Neural cell (in vitro differentiated cells): ENCODE measurements at regions not wholly inside any gene's neighbourhood (a gene's known extent, or its start where the extent isn't known, plus 50 kb on each side); places are given as distances from the start of the nearest gene placed in this dataset.

Experiments used
- EP300 ChIP-seq: fragments of 450-650 bp; conservative IDR thresholded peaks from 2 replicates; pipeline ENCODE4 v1.6.1; 2014; ENCODE audit warnings: antibody characterized with exemption, mild to moderate bottlenecking, moderate library complexity; ENCODE audit not compliant: poor library complexity, severe bottlenecking
- EZH2 ChIP-seq: fragments of 200-600, 300-800 bp; shearing (Covaris generic), sonication (generic); IDR thresholded peaks from 2 replicates; pipeline ENCODE4 v1.6.1; 2014; ENCODE audit warnings: antibody characterized with exemption, low read length, borderline replicate concordance, mild to moderate bottlenecking; ENCODE audit not compliant: insufficient read depth, poor library complexity, severe bottlenecking
- MXI1 ChIP-seq: fragments of 450-650 bp; conservative IDR thresholded peaks from 2 replicates; pipeline ENCODE4 v1.6.1; 2014; ENCODE audit warnings: antibody characterized with exemption, mild to moderate bottlenecking; ENCODE audit not compliant: poor library complexity, severe bottlenecking
- POLR2AphosphoS5 ChIP-seq: IDR thresholded peaks from 2 replicates; pipeline ENCODE4 v1.6.1; 2012
- SMC3 ChIP-seq: fragments of 450-650 bp; conservative IDR thresholded peaks from 2 replicates; pipeline ENCODE4 v1.6.1; 2014; ENCODE audit warnings: antibody characterized with exemption, mild to moderate bottlenecking, moderate library complexity; ENCODE audit not compliant: poor library complexity
- TAF1 ChIP-seq: IDR thresholded peaks from 2 replicates; pipeline ENCODE4 v1.6.1; 2012; ENCODE audit warnings: low read depth
- TF ChIP-seq, protein P1 (sequence below): fragments of 450-650 bp; IDR thresholded peaks from 2 replicates; pipeline ENCODE4 v1.5.1; 2014; ENCODE audit warnings: antibody characterized with exemption, mild to moderate bottlenecking, moderate library complexity; ENCODE audit not compliant: poor library complexity, severe bottlenecking

- TF ChIP-seq MXI1 (no peak), POLR2AphosphoS5 (no peak), SMC3 (no peak), TAF1 (no peak), EZH2 (no peak), EP300 (no peak)
- TF ChIP-seq, protein P1, sequence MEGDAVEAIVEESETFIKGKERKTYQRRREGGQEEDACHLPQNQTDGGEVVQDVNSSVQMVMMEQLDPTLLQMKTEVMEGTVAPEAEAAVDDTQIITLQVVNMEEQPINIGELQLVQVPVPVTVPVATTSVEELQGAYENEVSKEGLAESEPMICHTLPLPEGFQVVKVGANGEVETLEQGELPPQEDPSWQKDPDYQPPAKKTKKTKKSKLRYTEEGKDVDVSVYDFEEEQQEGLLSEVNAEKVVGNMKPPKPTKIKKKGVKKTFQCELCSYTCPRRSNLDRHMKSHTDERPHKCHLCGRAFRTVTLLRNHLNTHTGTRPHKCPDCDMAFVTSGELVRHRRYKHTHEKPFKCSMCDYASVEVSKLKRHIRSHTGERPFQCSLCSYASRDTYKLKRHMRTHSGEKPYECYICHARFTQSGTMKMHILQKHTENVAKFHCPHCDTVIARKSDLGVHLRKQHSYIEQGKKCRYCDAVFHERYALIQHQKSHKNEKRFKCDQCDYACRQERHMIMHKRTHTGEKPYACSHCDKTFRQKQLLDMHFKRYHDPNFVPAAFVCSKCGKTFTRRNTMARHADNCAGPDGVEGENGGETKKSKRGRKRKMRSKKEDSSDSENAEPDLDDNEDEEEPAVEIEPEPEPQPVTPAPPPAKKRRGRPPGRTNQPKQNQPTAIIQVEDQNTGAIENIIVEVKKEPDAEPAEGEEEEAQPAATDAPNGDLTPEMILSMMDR, result no peak
Observed at GRCh38 chr2:5609201-5609600, 83.0 kb upstream of the SOX11 start.
